H9 (cell line): ENCODE measurements at regions not wholly inside any gene's neighbourhood (a gene's known extent, or its start where the extent isn't known, plus 50 kb on each side); places are given as distances from the start of the nearest gene placed in this dataset.

Experiments used
- DNase-seq: peaks from one replicate; pipeline ENCODE4 v3.0.0-alpha.2; 2017
- H2AFZ ChIP-seq: one replicate; pipeline ENCODE4 v1.6.1; 2013; ENCODE audit warnings: mild to moderate bottlenecking, low read length, control low read depth, moderate library complexity
- H2AK5ac ChIP-seq: 2 replicates; pipeline ENCODE4 v1.6.1; 2013; ENCODE audit warnings: low read length, control low read depth, mixed read lengths; ENCODE audit not compliant: insufficient read length
- H2BK120ac ChIP-seq: one replicate; pipeline ENCODE4 v1.6.1; 2013; ENCODE audit warnings: low read depth, mild to moderate bottlenecking, low read length, control low read depth, inconsistent platforms; ENCODE audit not compliant: poor library complexity, severe bottlenecking
- H2BK12ac ChIP-seq: 2 replicates; pipeline ENCODE4 v1.6.1; 2013; ENCODE audit warnings: low read length, control low read depth, mixed read lengths, low read depth; ENCODE audit not compliant: insufficient read length
- H2BK15ac ChIP-seq: 2 replicates; pipeline ENCODE4 v1.6.1; 2013; ENCODE audit warnings: low read depth, low read length, control low read depth
- H2BK20ac ChIP-seq: one replicate; pipeline ENCODE4 v1.6.1; 2013; ENCODE audit warnings: low read depth, mild to moderate bottlenecking, low read length, control low read depth, inconsistent platforms; ENCODE audit not compliant: poor library complexity, severe bottlenecking
- H2BK5ac ChIP-seq: 2 replicates; pipeline ENCODE4 v1.6.1; 2013; ENCODE audit warnings: low read length, control low read depth, mixed read lengths; ENCODE audit not compliant: insufficient read length
- H3K14ac ChIP-seq: 2 replicates; pipeline ENCODE4 v1.6.1; 2013; ENCODE audit warnings: low read length, control low read depth; ENCODE audit not compliant: insufficient read depth
- H3K18ac ChIP-seq: 2 replicates; pipeline ENCODE4 v1.6.1; 2013; ENCODE audit warnings: low read depth, mild to moderate bottlenecking, mixed read lengths, low read length, control low read depth; ENCODE audit not compliant: insufficient read length
- H3K23ac ChIP-seq: 2 replicates; pipeline ENCODE4 v1.6.1; 2013; ENCODE audit warnings: low read length, control low read depth, mixed read lengths, low read depth; ENCODE audit not compliant: insufficient read length
- H3K23me2 ChIP-seq: 2 replicates; pipeline ENCODE4 v1.6.1; 2013; ENCODE audit warnings: low read depth, mild to moderate bottlenecking, mixed read lengths, low read length, control low read depth; ENCODE audit not compliant: insufficient read length, poor library complexity, severe bottlenecking
- H3K27ac ChIP-seq: 2 replicates; pipeline ENCODE4 v1.5.1; 2013; ENCODE audit warnings: low read length, control low read depth, mixed read lengths, low read depth; ENCODE audit not compliant: insufficient read length
- H3K27me3 ChIP-seq: 2 replicates; pipeline ENCODE4 v1.6.1; 2013; ENCODE audit warnings: low read length, control low read depth, inconsistent platforms; ENCODE audit not compliant: insufficient read depth
- H3K4ac ChIP-seq: 2 replicates; pipeline ENCODE4 v1.6.1; 2013; ENCODE audit warnings: low read depth, mild to moderate bottlenecking, control low read depth, inconsistent platforms, low read length, moderate library complexity
- H3K4me1 ChIP-seq: 2 replicates; pipeline ENCODE4 v1.6.1; 2013; ENCODE audit warnings: low read length, control low read depth, inconsistent platforms; ENCODE audit not compliant: insufficient read depth
- H3K4me2 ChIP-seq: 2 replicates; pipeline ENCODE4 v1.6.1; 2013; ENCODE audit warnings: low read length, control low read depth, mixed read lengths; ENCODE audit not compliant: insufficient read length, insufficient read depth
- H3K56ac ChIP-seq: 2 replicates; pipeline ENCODE4 v1.6.1; 2013; ENCODE audit warnings: low read depth, mild to moderate bottlenecking, mixed read lengths, low read length, control low read depth; ENCODE audit not compliant: insufficient read length
- H3K79me1 ChIP-seq: 2 replicates; pipeline ENCODE4 v1.6.1; 2013; ENCODE audit warnings: low read depth, mild to moderate bottlenecking, moderate library complexity, low read length, control low read depth, inconsistent platforms; ENCODE audit not compliant: insufficient read depth, poor library complexity, severe bottlenecking
- H3K79me2 ChIP-seq: 2 replicates; pipeline ENCODE4 v1.6.1; 2013; ENCODE audit warnings: low read length, control low read depth, inconsistent platforms; ENCODE audit not compliant: insufficient read depth
- H3K9ac ChIP-seq: 2 replicates; pipeline ENCODE4 v1.6.1; 2013; ENCODE audit warnings: low read length, control low read depth, mixed read lengths; ENCODE audit not compliant: insufficient read length; ENCODE audit errors: extremely low read depth
- H3K9me3 ChIP-seq: one replicate; pipeline ENCODE4 v1.6.1; 2013; ENCODE audit warnings: low read depth, low read length, inconsistent platforms; ENCODE audit not compliant: control insufficient read depth
- H3T11ph ChIP-seq: one replicate; pipeline ENCODE4 v1.6.1; 2013; ENCODE audit warnings: mild to moderate bottlenecking, low read length, control low read depth, inconsistent platforms
- H4K20me1 ChIP-seq: one replicate; pipeline ENCODE4 v1.6.1; 2013; ENCODE audit not compliant: control insufficient read depth, insufficient read length, insufficient read depth
- H4K5ac ChIP-seq: 2 replicates; pipeline ENCODE4 v1.6.1; 2013; ENCODE audit warnings: low read depth, mild to moderate bottlenecking, mixed read lengths, low read length, control low read depth; ENCODE audit not compliant: insufficient read length
- H4K8ac ChIP-seq: replicated peaks from 2 replicates; pipeline ENCODE4 v1.6.1; 2013; ENCODE audit warnings: low read length, control low read depth, mixed read lengths, low read depth; ENCODE audit not compliant: insufficient read length
- H4K91ac ChIP-seq: 2 replicates; pipeline ENCODE4 v1.6.1; 2013; ENCODE audit warnings: low read depth, mild to moderate bottlenecking, moderate library complexity, mixed read lengths, low read length, control low read depth; ENCODE audit not compliant: insufficient read length
- H3K27ac Mint-ChIP-seq, 3 experiments: 2 replicates in 2 of 3; 3 replicates in 1 of 3; pipeline ENCODE4 v1.8.0; 2020 to 2021; ENCODE audit warnings: mixed read lengths in 3 of 3, mild to moderate bottlenecking in 1 of 3, moderate library complexity in 1 of 3
- H3K27me3 Mint-ChIP-seq: 2 replicates; pipeline ENCODE4 v1.8.0; 2021; ENCODE audit warnings: low read depth, mild to moderate bottlenecking, moderate library complexity, mixed read lengths
- H3K36me3 Mint-ChIP-seq, 3 experiments: 2 replicates in 2 of 3; 3 replicates in 1 of 3; pipeline ENCODE4 v1.8.0; 2020 to 2021; ENCODE audit warnings: low read depth in 3 of 3, mixed read lengths in 3 of 3; ENCODE audit not compliant: insufficient read depth in 1 of 3
- H3K4me1 Mint-ChIP-seq, 2 experiments: 2 replicates each; pipeline ENCODE4 v1.8.0; 2020; ENCODE audit warnings: mixed read lengths in 2 of 2
- H3K4me3 Mint-ChIP-seq, 2 experiments: 2 replicates in 1 of 2; 3 replicates in 1 of 2; pipeline ENCODE4 v1.8.0; 2020 to 2021; ENCODE audit warnings: mild to moderate bottlenecking in 2 of 2, mixed read lengths in 2 of 2, moderate library complexity in 1 of 2
- H3K9me3 Mint-ChIP-seq, 2 experiments: 2 replicates in 1 of 2; 3 replicates in 1 of 2; pipeline ENCODE4 v1.8.0; 2020; ENCODE audit warnings: mild to moderate bottlenecking in 2 of 2, mixed read lengths in 2 of 2, moderate library complexity in 1 of 2
- WGBS: extraction: QIAGEN DNeasy Blood & Tissue Kit; methylation state at CpG from one replicate; pipeline ENCODE4 v1.1.7; 2013; ENCODE audit warnings: missing lambda C conversion rate, low lambda C conversion rate, mixed read lengths; ENCODE audit not compliant: insufficient read length; ENCODE audit errors: extremely low coverage; 5-methylcytosine and 5-hydroxymethylcytosine counted together
- TF ChIP-seq, protein P1 (sequence below): fragments of 200-600 bp; sonication (generic); conservative IDR thresholded peaks from 3 replicates; pipeline ENCODE4 v1.8.0; 2021; ENCODE audit warnings: antibody characterized with exemption, mild to moderate bottlenecking

DNA sequence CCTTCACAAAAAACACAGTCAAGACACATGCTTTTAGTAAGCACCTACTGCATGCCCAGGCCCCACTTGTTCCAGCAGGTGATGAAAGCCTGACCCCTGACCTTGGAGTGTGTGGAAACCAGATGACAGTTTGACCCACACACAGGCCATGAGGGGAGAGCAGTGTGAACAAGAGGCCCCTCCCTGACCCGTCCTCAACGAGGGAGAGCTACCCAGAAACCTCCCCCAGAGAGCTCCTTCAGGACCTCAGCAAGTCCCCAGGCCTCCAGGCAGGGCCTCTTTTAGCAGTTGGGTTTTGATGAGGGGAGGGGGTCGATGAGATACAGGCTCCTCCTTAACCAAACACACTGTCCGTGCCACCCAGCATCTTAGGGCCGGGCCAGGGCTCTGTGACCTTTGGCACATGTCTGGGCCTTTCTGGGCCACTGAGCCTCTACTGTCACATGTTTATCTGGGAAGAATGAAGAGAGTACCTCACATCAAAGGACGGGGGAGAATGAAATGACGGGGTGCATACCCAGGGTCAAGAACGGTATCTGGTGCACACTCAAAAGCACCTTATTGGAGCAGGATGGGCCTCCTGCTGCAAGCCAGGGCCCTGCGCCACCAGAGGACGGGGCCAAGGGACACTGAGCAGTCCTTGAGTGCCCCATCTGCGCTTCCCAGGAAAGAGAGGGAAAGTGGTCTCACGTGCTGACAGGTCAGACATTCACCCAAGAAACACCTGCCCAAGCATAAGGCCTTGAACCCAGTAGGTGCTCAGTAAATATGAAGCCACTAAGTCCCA, 202.6 kb upstream of the ZMIZ1 start:
- H4K91ac ChIP-seq: no peak overlapping the region
- peaks cover 58% of the 10 kb centered on the region for H3K27me3 Mint-ChIP-seq
- H3K9ac ChIP-seq: no peak overlapping the region
- H3K4ac ChIP-seq: no peak overlapping the region
- H3K14ac ChIP-seq: no peak overlapping the region; the same call in 1 of the 2 replicates
- H3K56ac ChIP-seq: no peak overlapping the region
- H3K27ac ChIP-seq: no peak overlapping the region
- H2BK5ac ChIP-seq: no peak overlapping the region
- H3K27ac Mint-ChIP-seq: no peak overlapping the region; a peak in 1 of 7 replicates
- H3K4me3 Mint-ChIP-seq: no peak overlapping the region
- H3T11ph ChIP-seq: no peak overlapping the region
- peaks cover 4 to 10% of the 10 kb centered on the region in 2 experiments; a peak in 2 of 4 replicates for H3K4me1 Mint-ChIP-seq
- no peak overlapping the region for H2BK120ac ChIP-seq
- H3K27me3 ChIP-seq: no peaks in the 10 kb centered on the region
- no peak overlapping the region for H4K5ac ChIP-seq
- H3K4me1 ChIP-seq: no peaks in the 10 kb centered on the region
- H4K8ac ChIP-seq: no peak overlapping the region
- no CpG with 5 or more reads among the region's 12 CpGs for WGBS
- H3K23ac ChIP-seq: no peak overlapping the region
- TF ChIP-seq, protein P1, sequence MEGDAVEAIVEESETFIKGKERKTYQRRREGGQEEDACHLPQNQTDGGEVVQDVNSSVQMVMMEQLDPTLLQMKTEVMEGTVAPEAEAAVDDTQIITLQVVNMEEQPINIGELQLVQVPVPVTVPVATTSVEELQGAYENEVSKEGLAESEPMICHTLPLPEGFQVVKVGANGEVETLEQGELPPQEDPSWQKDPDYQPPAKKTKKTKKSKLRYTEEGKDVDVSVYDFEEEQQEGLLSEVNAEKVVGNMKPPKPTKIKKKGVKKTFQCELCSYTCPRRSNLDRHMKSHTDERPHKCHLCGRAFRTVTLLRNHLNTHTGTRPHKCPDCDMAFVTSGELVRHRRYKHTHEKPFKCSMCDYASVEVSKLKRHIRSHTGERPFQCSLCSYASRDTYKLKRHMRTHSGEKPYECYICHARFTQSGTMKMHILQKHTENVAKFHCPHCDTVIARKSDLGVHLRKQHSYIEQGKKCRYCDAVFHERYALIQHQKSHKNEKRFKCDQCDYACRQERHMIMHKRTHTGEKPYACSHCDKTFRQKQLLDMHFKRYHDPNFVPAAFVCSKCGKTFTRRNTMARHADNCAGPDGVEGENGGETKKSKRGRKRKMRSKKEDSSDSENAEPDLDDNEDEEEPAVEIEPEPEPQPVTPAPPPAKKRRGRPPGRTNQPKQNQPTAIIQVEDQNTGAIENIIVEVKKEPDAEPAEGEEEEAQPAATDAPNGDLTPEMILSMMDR: no peak
- H2BK20ac ChIP-seq: no peak overlapping the region
- H4K20me1 ChIP-seq: no peaks in the 10 kb centered on the region
- H2AK5ac ChIP-seq: no peak overlapping the region
- no peaks in the 10 kb centered on the region for H3K23me2 ChIP-seq
- H3K18ac ChIP-seq: no peak overlapping the region
- H2BK12ac ChIP-seq: no peak overlapping the region
- H2AFZ ChIP-seq: no peak overlapping the region
- H2BK15ac ChIP-seq: no peak overlapping the region
- no peaks in the 10 kb centered on the region for H3K79me2 ChIP-seq
- no peak overlapping the region for H3K4me2 ChIP-seq
- H3K36me3 Mint-ChIP-seq: no peaks in the 10 kb centered on the region; a peak in 1 of 7 replicates
- DNase-seq: no peak
- no peaks in the 10 kb centered on the region for H3K9me3 Mint-ChIP-seq
- H3K79me1 ChIP-seq: no peaks in the 10 kb centered on the region
- no peaks in the 10 kb centered on the region for H3K9me3 ChIP-seq
